Panc1 (cell line): ENCODE measurements at regions not wholly inside any gene's neighbourhood (a gene's known extent, or its start where the extent isn't known, plus 50 kb on each side); places are given as distances from the start of the nearest gene placed in this dataset.

Experiments
- ATAC-seq: fragments of 200-7000 bp; cut with Tn5 transposase; 2 replicates; pipeline ENCODE4 v1.9.1; 2020; ENCODE audit warnings: mild to moderate bottlenecking, moderate library complexity
- BruUV-seq: library from RNA; stranded (reverse); fragments of 400-500 nt; replicated peaks from 2 replicates; lab custom pipeline; 2021; lab: Mats Ljungman, UMichigan
- CTCF ChIA-PET: fragments of 300-600 bp; sonication (Branson Sonifier 250); formaldehyde crosslinking; loops from one replicate; lab custom pipeline; 2022; ENCODE audit warnings: antibody characterized with exemption; lab: Charles Lee
- POLR2A ChIA-PET: fragments of 300-600 bp; sonication (Branson Sonifier 250); formaldehyde crosslinking; loops from one replicate; lab custom pipeline; 2022; ENCODE audit warnings: antibody characterized with exemption; lab: Charles Lee
- DNase-seq: peaks from one replicate; pipeline ENCODE4 v3.0.0-alpha.2; 2010; ENCODE audit warnings: low read depth, low spot score
- H3K27ac ChIP-seq: 2 replicates; pipeline ENCODE4 v1.5.1; 2011; ENCODE audit warnings: mild to moderate bottlenecking, low read length, inconsistent platforms
- H3K27me3 ChIP-seq: fragments of 200-500 bp; sonication (Bioruptor generic); 2 replicates; pipeline ENCODE4 v1.6.0; 2014; ENCODE audit warnings: low read length, inconsistent platforms; ENCODE audit not compliant: control insufficient read depth, insufficient read depth
- H3K36me3 ChIP-seq: fragments of 200-500 bp; sonication (Bioruptor generic); 2 replicates; pipeline ENCODE4 v1.5.1; 2014; ENCODE audit warnings: inconsistent platforms, mild to moderate bottlenecking, low read length, moderate library complexity; ENCODE audit not compliant: control insufficient read depth, insufficient read depth
- H3K4me1 ChIP-seq: 2 replicates; pipeline ENCODE4 v1.5.1; 2011; ENCODE audit warnings: inconsistent platforms, mild to moderate bottlenecking, low read length, moderate library complexity; ENCODE audit not compliant: control insufficient read depth, insufficient read depth
- H3K4me3 ChIP-seq, 2 experiments: 2 replicates each; pipeline ENCODE4 v1.5.1; 2011 to 2012; ENCODE audit warnings: low read depth in 2 of 2, low read length in 2 of 2, mild to moderate bottlenecking in 2 of 2, inconsistent platforms in 1 of 2, moderate library complexity in 1 of 2
- H3K9me3 ChIP-seq: fragments of 200-500 bp; sonication (Bioruptor generic); 2 replicates; pipeline ENCODE4 v1.5.1; 2014; ENCODE audit warnings: low read depth, mild to moderate bottlenecking, inconsistent platforms, low read length, moderate library complexity; ENCODE audit not compliant: control insufficient read depth, insufficient read depth
- CTCF ChIP-seq: fragments of 450-650 bp; IDR thresholded peaks from 2 replicates; pipeline ENCODE4 v1.5.1; 2017; ENCODE audit warnings: mild to moderate bottlenecking
- POLR2AphosphoS5 ChIP-seq: IDR thresholded peaks from 2 replicates; pipeline ENCODE4 v1.6.1; 2012; ENCODE audit warnings: mild to moderate bottlenecking, low read depth, low read length, moderate library complexity
- REST ChIP-seq, 2 experiments: IDR thresholded peaks; 2 replicates each; pipeline ENCODE4 v1.6.1; 2011 to 2012; ENCODE audit warnings: low read depth in 2 of 2, control low read depth in 1 of 2, low read length in 1 of 2, mild to moderate bottlenecking in 1 of 2, moderate library complexity in 1 of 2; ENCODE audit not compliant: insufficient read depth in 1 of 2
- SIN3A ChIP-seq: IDR thresholded peaks from 2 replicates; pipeline ENCODE4 v1.6.1; 2012; ENCODE audit warnings: low read depth, mild to moderate bottlenecking, low read length, moderate library complexity, borderline replicate concordance; ENCODE audit not compliant: insufficient read depth
- TCF7L2 ChIP-seq: IDR thresholded peaks from 2 replicates; pipeline ENCODE4 v1.6.1; 2011; ENCODE audit warnings: mild to moderate bottlenecking, low read depth, low read length, inconsistent platforms
- in situ Hi-C: cut with HindIII; loops from 2 replicates; pipeline ENCODE4 v1.10.0; 2016; ENCODE audit warnings: low sequenced_read_pairs, low pct_unique_long_range_greater_than_20kb
- intact Hi-C: fragments of 100-400 bp; cut with micrococcal nuclease; formaldehyde crosslinking; loops from one replicate; pipeline ENCODE4 v1.10.0; 2022; ENCODE audit not compliant: unreplicated experiment

DNA sequence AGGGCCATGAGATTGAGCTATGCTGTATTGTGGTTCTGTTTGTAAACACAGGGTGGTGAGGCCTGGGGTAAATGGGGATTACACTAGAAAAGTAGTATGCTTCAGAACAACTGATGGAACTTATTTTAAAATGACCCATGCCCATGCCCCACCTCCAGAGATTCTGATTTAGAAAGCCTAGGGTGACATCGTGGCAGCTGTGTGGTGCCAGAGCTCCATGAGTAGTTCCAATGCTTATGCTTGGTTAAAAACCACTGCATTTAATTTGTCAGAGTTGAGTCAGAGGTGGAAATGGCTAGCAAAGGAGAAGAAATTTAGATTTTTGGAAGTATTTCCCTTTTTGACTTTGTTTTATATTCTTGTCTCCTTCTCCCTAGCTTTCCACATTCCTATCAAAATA lies 63.4 kb upstream of the PDE5A start:
- intact Hi-C loops (no loop called here), in situ Hi-C loops (no loop called here)
- BruUV-seq = no TSS peak
- DNase-seq = no peak
- TF ChIP-seq CTCF (no peak), REST (IDR thresholded peaks at IDR 0.05; ENCODE audit: insufficient read depth in 1 of 2, low read depth in 2 of 2, low read length in 1 of 2) (no peak), TCF7L2 (no peak), SIN3A (no peak), POLR2AphosphoS5 (no peak)
- Histone ChIP-seq H3K27ac (peak overlapping the region; percentile 60; the same call in 1 of the 2 replicates), H3K36me3 (no peaks in the 10 kb centered on the region), H3K4me3 (no peak overlapping the region), H3K27me3 (no peaks in the 10 kb centered on the region), H3K4me1 (peaks cover 3% of the 10 kb centered on the region; the same call in 1 of the 2 replicates), H3K9me3 (peaks cover 3% of the 10 kb centered on the region; the same call in 1 of the 2 replicates)
- no peak for ATAC-seq
- ChIA-PET POLR2A (no interaction called here), CTCF (no interaction called here)

DNA sequence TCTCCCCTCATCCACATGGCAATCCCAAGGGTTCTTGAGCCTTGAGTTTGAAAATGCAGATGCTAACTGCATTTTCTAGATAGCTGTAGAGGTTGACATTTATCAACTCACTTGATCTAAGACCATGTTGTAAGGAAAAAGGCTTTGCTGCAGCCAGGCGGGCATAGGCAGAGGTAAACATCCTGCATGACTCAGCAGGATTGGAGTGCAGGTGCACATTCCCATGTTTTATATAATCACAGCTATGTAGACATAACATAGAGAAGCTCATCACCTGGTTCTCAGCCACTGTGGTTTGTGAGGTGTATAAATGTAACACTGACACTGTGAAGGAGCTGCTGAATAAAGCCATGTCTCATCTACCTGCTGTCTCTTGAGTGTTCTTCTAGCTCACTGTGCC lies 62.3 kb upstream of the PDE5A start:
- CTCF ChIA-PET = no interaction called here
- no peak for TF ChIP-seq CTCF
- TF ChIP-seq POLR2AphosphoS5 = no peak
- TF ChIP-seq TCF7L2 = no peak
- no peak for TF ChIP-seq SIN3A
- no peak for TF ChIP-seq REST (IDR thresholded peaks at IDR 0.05; ENCODE audit: insufficient read depth in 1 of 2, low read depth in 2 of 2, low read length in 1 of 2)
- Histone ChIP-seq H3K4me1 (peaks cover 3% of the 10 kb centered on the region; the same call in 1 of the 2 replicates), H3K27ac (peak overlapping the region; percentile 71; the same call in 1 of the 2 replicates), H3K36me3 (no peaks in the 10 kb centered on the region), H3K4me3 (no peak overlapping the region), H3K9me3 (peaks cover 3% of the 10 kb centered on the region; the same call in 1 of the 2 replicates), H3K27me3 (no peaks in the 10 kb centered on the region)
- POLR2A ChIA-PET = no interaction called here
- BruUV-seq = no TSS peak
- in situ Hi-C loops (no loop called here), intact Hi-C loops (no loop called here)
- ATAC-seq = 0 out of 2 replicates have a peak, but pooled peaks have one; percentile 26
- no peak for DNase-seq
